ENCODE measurements at regions not wholly inside any gene's neighbourhood (a gene's known extent, or its start where the extent isn't known, plus 50 kb on each side); places are given as distances from the start of the nearest gene placed in this dataset.

DNA sequence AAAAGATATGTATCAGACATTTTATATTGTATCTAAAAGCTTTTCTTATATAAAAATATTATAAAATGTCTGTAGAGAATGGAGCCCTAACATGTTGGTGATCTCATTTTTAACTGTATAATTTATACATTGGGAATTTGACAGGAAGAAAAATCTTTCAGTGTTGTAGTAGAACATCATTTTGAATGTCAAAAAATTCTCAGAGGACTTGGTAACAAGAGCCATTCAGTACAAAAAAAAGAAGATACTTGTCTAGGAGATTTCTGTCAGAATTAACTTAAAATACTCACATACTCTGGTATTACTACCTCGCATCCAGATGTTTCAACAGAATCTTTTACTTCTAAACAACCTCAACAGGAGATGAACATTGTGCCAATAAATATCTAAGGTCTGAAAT is 1277.9 kb downstream of the ROBO2 start:
- no peak for TF ChIP-seq EZH2phosphoT487 (IDR thresholded peaks at IDR 0.05; ENCODE audit: borderline replicate concordance)
- TF ChIP-seq, protein P1, sequence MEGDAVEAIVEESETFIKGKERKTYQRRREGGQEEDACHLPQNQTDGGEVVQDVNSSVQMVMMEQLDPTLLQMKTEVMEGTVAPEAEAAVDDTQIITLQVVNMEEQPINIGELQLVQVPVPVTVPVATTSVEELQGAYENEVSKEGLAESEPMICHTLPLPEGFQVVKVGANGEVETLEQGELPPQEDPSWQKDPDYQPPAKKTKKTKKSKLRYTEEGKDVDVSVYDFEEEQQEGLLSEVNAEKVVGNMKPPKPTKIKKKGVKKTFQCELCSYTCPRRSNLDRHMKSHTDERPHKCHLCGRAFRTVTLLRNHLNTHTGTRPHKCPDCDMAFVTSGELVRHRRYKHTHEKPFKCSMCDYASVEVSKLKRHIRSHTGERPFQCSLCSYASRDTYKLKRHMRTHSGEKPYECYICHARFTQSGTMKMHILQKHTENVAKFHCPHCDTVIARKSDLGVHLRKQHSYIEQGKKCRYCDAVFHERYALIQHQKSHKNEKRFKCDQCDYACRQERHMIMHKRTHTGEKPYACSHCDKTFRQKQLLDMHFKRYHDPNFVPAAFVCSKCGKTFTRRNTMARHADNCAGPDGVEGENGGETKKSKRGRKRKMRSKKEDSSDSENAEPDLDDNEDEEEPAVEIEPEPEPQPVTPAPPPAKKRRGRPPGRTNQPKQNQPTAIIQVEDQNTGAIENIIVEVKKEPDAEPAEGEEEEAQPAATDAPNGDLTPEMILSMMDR (conservative IDR thresholded peaks at IDR 0.05; ENCODE audit: low read length), result no peak
- Histone ChIP-seq H3F3A (ENCODE audit: low read depth) (no peaks in the 10 kb centered on the region), H3K27me3 (ENCODE audit: insufficient read depth, low read length, poor library complexity, severe bottlenecking) (no peaks in the 10 kb centered on the region), H3K79me2 (ENCODE audit: insufficient read depth, low read length) (no peaks in the 10 kb centered on the region), H3K4me1 (ENCODE audit: insufficient read depth, low read length, poor library complexity, severe bottlenecking) (no peaks in the 10 kb centered on the region), H3K9ac (ENCODE audit: low read depth, low read length, poor library complexity, severe bottlenecking) (no peak overlapping the region), H3K9me2 (replicated peaks; ENCODE audit: low read depth, low read length) (no peaks in the 10 kb centered on the region), H3K4me2 (ENCODE audit: low read depth, low read length, poor library complexity, severe bottlenecking) (no peak overlapping the region), H4K20me1 (ENCODE audit: insufficient read depth, low read length, poor library complexity, severe bottlenecking) (no peaks in the 10 kb centered on the region), H2AFZ (ENCODE audit: low read length) (no peak overlapping the region), H3K36me3 (ENCODE audit: insufficient read depth, low read length) (no peaks in the 10 kb centered on the region), H3K9me3 (ENCODE audit: insufficient read depth, low read depth, low read length) (no peaks in the 10 kb centered on the region), H3K4me3 (ENCODE audit: low read length, poor library complexity, severe bottlenecking) (no peak overlapping the region)

DNA sequence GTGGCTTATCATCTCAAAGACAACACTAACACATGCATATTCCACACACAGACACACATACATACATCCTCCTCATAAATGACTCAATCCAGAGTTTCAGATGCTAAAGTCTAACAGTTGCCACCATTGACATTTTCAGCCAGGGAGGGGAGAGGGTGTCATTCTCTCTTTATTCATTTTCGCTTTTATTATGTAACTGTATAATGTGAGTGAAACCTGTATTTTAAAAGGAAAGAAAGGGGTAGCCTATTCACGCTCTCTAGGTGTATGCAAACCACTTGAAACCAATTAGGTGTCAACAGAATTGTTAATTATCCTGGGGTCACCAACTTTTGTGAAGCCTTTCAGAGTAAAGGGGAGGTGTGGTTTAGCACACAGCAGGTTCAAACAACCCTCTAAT is 1282.9 kb downstream of the ROBO2 start:
- Histone ChIP-seq H3K9ac (ENCODE audit: low read depth, low read length, poor library complexity, severe bottlenecking) (no peak overlapping the region), H2AFZ (ENCODE audit: low read length) (no peak overlapping the region), H3K9me3 (ENCODE audit: insufficient read depth, low read depth, low read length) (no peaks in the 10 kb centered on the region; the same call in 1 of the 2 replicates), H3K9me2 (replicated peaks; ENCODE audit: low read depth, low read length) (no peaks in the 10 kb centered on the region), H3K4me3 (ENCODE audit: low read length, poor library complexity, severe bottlenecking) (no peak overlapping the region), H3K79me2 (ENCODE audit: insufficient read depth, low read length) (no peaks in the 10 kb centered on the region), H4K20me1 (ENCODE audit: insufficient read depth, low read length, poor library complexity, severe bottlenecking) (no peaks in the 10 kb centered on the region), H3K4me2 (ENCODE audit: low read depth, low read length, poor library complexity, severe bottlenecking) (no peak overlapping the region), H3K36me3 (ENCODE audit: insufficient read depth, low read length) (no peaks in the 10 kb centered on the region), H3K4me1 (ENCODE audit: insufficient read depth, low read length, poor library complexity, severe bottlenecking) (no peaks in the 10 kb centered on the region), H3F3A (ENCODE audit: low read depth) (no peaks in the 10 kb centered on the region), H3K27me3 (ENCODE audit: insufficient read depth, low read length, poor library complexity, severe bottlenecking) (no peaks in the 10 kb centered on the region)
- TF ChIP-seq, protein P1 (conservative IDR thresholded peaks at IDR 0.05; ENCODE audit: low read length), result no peak
- no peak for TF ChIP-seq EZH2phosphoT487 (IDR thresholded peaks at IDR 0.05; ENCODE audit: borderline replicate concordance)

DNA sequence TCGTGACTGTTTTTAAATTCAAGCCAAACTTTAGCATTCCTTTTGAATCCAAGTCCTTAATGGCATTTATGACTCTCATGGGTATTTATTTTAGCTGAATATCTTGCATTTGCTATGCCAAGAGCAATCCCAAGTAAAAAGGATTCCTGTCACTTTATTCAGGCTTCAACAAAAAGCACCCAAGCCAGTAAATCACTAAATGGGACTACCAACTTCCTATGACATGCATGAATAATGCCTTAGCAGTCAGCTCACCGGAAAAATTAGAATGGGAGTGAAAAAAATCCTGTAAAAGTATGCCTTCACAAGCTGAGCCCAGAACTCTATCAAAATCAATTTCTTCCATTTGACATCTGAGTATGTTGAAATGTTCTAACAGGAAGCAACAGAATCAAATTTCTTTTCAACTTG is 1297.9 kb downstream of the ROBO2 start:
- no peaks in the 10 kb centered on the region for H3K79me2 ChIP-seq (ENCODE audit: insufficient read depth, low read length)
- no peak overlapping the region for H3K4me3 ChIP-seq (ENCODE audit: low read length, poor library complexity, severe bottlenecking)
- no peaks in the 10 kb centered on the region for H4K20me1 ChIP-seq (ENCODE audit: insufficient read depth, low read length, poor library complexity, severe bottlenecking)
- H3K36me3 ChIP-seq (ENCODE audit: insufficient read depth, low read length), result no peaks in the 10 kb centered on the region
- no peaks in the 10 kb centered on the region for H3K4me1 ChIP-seq (ENCODE audit: insufficient read depth, low read length, poor library complexity, severe bottlenecking)
- no peak overlapping the region for H3K4me2 ChIP-seq (ENCODE audit: low read depth, low read length, poor library complexity, severe bottlenecking)
- TF ChIP-seq EZH2phosphoT487 (IDR thresholded peaks at IDR 0.05; ENCODE audit: borderline replicate concordance), result no peak
- TF ChIP-seq, protein P1 (conservative IDR thresholded peaks at IDR 0.05; ENCODE audit: low read length), result no peak
- H3F3A ChIP-seq (ENCODE audit: low read depth), result no peaks in the 10 kb centered on the region
- no peaks in the 10 kb centered on the region for H3K27me3 ChIP-seq (ENCODE audit: insufficient read depth, low read length, poor library complexity, severe bottlenecking)
- no peaks in the 10 kb centered on the region for H3K9me3 ChIP-seq (ENCODE audit: insufficient read depth, low read depth, low read length)
- no peak overlapping the region for H3K9ac ChIP-seq (ENCODE audit: low read depth, low read length, poor library complexity, severe bottlenecking)
- no peaks in the 10 kb centered on the region for H3K9me2 ChIP-seq (replicated peaks; ENCODE audit: low read depth, low read length)
- H2AFZ ChIP-seq (ENCODE audit: low read length), result no peak overlapping the region
